CD4-positive, alpha-beta T cell treated with Interleukin-2 at 100 ng/mL for 4 hours (primary cell): ENCODE measurements at regions not wholly inside any gene's neighbourhood (a gene's known extent, or its start where the extent isn't known, plus 50 kb on each side); places are given as distances from the start of the nearest gene placed in this dataset.

Experiments used
- DNase-seq: peaks from one replicate; pipeline ENCODE4 v3.0.0-alpha.2; 2020; ENCODE audit warnings: low spot score

DNA sequence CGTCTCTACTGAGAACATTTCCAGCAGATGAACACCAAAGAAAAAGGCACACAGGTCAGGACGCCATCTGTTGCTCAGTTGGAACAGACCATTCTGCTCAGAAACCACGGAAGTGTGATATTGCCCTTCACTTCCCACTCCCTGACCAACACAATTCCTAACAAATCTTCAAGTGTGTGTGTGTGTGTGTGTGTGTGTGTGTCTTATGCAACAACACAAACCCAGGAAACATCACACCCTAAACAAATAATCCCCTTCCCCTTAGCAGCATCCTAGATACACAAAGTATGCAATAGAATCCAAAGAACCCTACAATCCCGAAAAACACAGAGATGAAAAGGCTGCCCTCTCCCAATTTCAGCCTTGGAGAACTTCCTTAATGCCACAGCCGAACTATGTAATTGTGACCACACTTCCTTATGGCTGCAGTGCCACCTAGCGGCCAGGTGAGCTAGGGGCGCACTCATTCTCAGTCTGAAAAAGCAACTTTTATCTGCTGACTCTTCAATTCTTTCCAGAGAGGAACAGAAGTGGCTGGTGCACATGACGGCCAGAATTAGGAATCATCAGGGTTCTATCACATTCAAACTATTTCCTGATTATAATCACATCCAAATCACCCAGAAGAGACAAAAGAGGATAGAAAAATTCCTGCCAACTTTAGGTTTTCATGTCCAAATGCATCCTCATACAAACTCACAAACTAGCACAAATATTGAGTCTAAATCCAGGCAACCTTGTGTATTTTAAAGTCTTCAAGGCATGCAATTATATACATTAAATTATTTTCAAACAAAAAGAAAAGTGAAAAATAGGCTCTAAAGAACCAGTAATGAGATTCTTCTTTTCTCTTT lies 164.9 kb downstream of the DHX15 start:
- peak; percentile 50 for DNase-seq

GRCh38 chr4:24417206-24417605 lies 167.1 kb downstream of the DHX15 start:
- no peak for DNase-seq

DNA sequence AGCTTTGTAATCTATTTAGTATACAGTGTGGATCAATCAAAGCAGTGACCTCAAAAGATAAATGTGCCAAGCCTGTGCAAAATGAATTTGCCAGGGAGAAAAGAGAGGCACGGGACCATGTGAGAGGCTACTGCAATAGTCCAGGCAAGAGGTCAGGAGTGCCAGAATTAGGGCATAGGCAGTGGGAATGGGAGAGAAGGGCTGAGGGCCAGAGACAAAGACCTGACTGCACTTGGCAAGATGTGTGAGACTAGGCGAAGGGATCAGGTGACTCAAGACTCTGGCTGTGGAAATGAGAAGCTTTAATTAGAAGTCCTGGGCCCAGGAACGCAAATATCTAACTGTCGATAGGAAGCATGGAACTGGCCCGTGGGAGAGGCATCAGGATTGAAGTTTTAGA lies 168.1 kb downstream of the DHX15 start:
- DNase-seq: no peak

- DNase-seq: no peak
Measured at GRCh38 chr4:24413311-24413784, 171.0 kb downstream of the DHX15 start.

DNA sequence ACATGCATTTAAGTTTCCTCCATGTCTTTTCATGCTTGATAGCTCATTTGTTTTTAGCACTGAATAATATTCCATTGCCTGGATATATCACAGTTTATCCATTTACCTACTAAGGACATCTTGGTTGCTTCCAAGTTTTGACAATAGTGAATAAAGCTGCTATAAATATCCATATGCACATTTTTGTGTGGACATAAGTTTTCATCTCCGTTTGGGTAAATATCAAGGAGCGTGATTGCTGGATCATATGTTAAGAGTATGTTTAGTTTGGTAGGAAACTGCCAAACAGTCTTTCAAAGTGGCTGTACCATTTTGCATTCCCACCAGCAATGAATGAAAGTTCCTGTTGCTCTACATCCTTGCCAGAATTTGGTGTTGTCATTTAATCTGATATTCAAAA lies 172.5 kb downstream of the DHX15 start:
- DNase-seq: no peak

GRCh38 chr4:24411299-24411698 lies 173.1 kb downstream of the DHX15 start:
- DNase-seq: no peak

GRCh38 chr4:24408640-24409039 lies 175.7 kb downstream of the DHX15 start:
- DNase-seq: no peak

DNA sequence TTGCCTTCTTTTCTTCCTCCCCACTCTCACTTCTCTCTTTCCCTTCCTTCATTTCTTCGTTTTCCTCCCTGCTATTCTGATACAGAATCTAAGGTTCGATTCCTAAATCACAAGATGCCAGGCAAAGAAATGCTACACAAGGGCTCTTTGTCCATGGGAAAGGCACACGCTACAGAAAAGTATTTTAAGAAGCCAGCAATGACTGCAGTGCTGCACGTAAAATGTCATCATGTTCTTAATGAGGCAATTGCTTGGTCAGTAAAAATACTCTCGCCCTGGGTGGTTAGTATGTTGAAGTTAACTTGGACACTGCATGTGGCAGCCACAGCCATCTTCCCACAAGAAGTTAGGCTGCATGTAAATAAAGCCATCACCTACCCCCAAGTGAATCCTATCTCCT lies 178.4 kb downstream of the DHX15 start:
- DNase-seq: no peak

DNA sequence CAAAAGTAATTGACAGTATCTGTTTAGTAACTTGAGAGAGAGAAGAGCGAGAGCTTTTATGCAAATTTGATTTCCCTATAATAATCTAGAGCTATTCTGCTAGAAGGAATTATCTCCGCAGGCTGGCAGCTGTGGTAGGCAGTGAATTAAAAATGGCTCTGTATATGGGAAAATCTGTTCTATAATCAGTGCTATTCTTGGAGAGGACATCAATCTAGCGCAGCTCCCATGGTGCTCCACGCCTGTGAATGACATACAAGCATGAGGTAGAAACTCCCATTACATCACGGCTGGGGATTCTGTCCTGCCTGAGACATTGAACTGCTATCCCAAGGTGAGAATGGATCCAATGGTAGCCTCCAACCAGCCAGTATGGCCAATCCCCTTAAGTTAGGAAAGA lies 179.0 kb downstream of the DHX15 start:
- DNase-seq: no peak

GRCh38 chr4:24404281-24404680 lies 180.1 kb downstream of the DHX15 start:
- no peak for DNase-seq

DNA sequence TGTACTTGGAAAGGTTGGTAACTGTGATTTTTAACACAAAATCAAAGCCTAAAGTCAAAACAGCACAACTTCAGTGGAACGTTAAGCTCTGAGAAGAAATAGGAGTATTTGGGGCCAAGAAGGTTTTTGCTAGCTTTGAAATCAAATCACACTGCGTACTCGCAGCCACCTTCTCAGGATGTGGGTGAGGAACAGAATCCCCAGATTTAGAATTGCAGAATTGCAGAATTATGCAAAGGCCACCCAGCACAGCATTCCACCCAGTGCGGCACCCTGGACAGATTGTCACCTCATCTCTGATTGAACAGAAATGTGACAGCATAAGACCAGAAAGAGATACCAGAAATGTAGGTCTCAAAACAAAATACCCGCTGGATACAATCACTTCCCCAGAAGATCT lies 181.1 kb downstream of the DHX15 start:
- DNase-seq: no peak

DNA sequence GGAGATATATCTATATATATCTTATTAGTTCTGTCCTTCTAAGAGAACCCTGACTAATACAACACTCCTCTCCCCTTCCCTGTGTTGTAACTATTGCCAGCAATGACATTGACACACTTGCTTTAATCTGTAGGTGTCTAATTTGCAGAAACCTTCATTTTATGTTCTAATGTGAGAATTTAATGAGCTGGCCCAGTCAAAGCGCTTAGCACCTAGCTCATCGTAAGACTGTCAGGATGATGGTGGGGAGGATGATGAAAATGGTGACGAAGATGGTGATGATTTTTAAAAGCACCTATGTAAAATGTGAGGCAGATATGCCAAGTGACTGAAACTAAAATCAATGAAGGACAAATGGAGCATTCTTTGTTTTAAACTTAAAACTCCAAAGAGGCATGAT lies 183.8 kb downstream of the DHX15 start:
- DNase-seq: no peak

GRCh38 chr4:24396988-24397387 lies 187.4 kb downstream of the DHX15 start:
- DNase-seq: no peak

DNA sequence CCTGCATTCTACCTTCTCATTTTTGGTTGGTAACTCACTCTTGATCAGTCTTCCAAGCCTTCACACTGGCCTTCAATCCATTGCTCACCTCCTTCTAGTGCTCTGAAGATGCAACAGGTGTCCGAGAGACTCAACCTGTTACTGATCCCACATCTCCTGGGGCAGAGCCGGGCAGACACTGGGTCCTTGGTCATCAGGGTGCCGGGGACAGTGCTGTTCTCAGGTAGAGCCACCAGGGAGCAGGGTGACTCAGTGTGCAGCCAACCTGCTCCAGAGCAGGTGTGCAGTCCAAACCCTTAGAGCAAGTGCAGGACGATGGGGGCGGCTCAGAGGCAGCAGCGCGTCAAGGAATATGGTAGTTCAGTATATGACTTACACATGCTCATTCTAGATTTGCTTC lies 188.4 kb downstream of the DHX15 start:
- no peak for DNase-seq

GRCh38 chr4:24394041-24394440 lies 190.3 kb downstream of the DHX15 start:
- DNase-seq: no peak

DNA sequence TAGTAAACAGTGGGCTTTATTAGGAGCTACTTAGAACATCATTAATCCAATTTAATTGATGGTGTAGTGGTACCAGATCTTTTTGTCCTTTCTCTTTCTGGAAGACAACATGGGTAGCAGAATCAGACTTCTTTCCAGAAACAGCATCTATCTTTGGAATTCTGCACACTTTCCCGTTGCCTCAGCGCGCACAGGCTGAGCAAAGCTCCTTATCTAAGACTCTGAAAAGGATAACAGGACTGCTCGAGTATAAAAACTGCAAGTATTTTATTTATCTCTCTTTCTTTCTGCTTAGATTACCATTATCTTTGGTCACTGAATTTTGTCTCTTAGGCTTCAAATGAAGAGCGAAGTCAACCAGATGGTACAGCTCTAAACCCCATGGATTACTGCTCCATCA lies 191.7 kb downstream of the DHX15 start:
- no peak for DNase-seq

- no peak for DNase-seq
Measured at GRCh38 chr4:24382381-24382780, 202.0 kb downstream of the DHX15 start.

- no peak for DNase-seq
Measured at GRCh38 chr4:24380957-24381665, 203.2 kb downstream of the DHX15 start.

- DNase-seq: no peak
Measured at GRCh38 chr4:24373704-24374103, 210.7 kb downstream of the DHX15 start.

DNA sequence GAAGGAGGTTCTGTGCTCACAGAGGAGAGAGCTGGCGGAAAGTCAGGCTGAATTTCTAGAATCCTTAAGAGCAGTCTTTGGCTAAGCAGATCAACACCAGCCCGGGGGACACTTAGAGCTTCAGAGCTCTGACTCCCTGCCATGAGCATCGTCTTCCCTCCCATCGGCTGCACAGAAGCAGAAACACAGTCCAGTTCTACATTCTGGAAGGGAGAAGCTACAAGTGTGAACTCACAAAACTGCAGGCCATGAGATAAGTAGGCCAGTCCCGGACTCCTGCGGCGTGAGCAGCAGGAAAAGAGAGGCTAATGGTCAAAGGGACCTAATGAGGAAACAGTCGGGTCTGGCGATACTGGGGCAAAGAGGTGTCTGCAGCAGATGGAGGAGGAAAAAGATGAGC lies 211.5 kb downstream of the DHX15 start:
- no peak for DNase-seq

DNA sequence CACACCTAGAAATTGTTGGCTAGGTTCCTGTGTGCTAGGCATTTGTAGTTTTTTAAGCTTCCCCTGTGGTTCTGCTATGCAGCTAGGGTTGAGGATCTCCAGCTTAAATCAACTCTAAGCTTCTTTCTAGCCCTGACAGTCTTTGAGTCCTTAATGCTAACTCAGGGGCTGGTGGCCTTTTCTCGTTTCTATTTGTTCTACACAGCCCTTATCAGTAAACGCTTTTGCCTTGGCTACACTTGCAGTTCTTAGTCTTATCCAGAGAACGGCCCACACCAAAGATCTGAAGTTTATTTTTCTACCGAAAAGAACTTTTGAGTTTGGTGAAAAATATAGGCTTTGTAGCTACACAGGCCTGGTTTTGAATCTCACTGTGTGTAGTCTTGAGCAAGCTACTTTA lies 212.0 kb downstream of the DHX15 start:
- no peak for DNase-seq

GRCh38 chr4:24370421-24370820 lies 213.9 kb downstream of the DHX15 start:
- no peak for DNase-seq

GRCh38 chr4:24369507-24370029 lies 214.8 kb downstream of the DHX15 start:
- no peak for DNase-seq
